Neural progenitor cell (in vitro differentiated cells): ENCODE measurements at regions not wholly inside any gene's neighbourhood (a gene's known extent, or its start where the extent isn't known, plus 50 kb on each side); places are given as distances from the start of the nearest gene placed in this dataset.

ENCODE experiments used
- DNase-seq: peaks from one replicate; pipeline ENCODE4 v3.0.0-alpha.2; 2016; ENCODE audit warnings: low spot score
- H2AFZ ChIP-seq: fragments of 200-600 bp; sonication (generic); replicated peaks from 2 replicates; pipeline ENCODE4 v1.6.1; 2016; ENCODE audit warnings: antibody characterized with exemption
- H3F3A ChIP-seq: fragments of 200-600 bp; sonication (generic); 2 replicates; pipeline ENCODE4 v1.6.1; 2016; ENCODE audit warnings: antibody characterized with exemption, low read depth
- H3K27ac ChIP-seq: fragments of 200-600 bp; sonication (generic); 2 replicates; pipeline ENCODE4 v1.5.1; 2016; ENCODE audit warnings: mild to moderate bottlenecking
- H3K27me3 ChIP-seq: fragments of 200-600 bp; sonication (generic); 2 replicates; pipeline ENCODE4 v1.6.1; 2016; ENCODE audit warnings: mild to moderate bottlenecking, moderate library complexity
- H3K36me3 ChIP-seq: fragments of 200-600 bp; sonication (generic); 2 replicates; pipeline ENCODE4 v1.5.1; 2016
- H3K4me1 ChIP-seq: fragments of 200-600 bp; sonication (generic); 2 replicates; pipeline ENCODE4 v1.6.1; 2016; ENCODE audit warnings: mixed run types
- H3K4me2 ChIP-seq: fragments of 200-600 bp; sonication (generic); 2 replicates; pipeline ENCODE4 v1.6.1; 2016
- H3K4me3 ChIP-seq: fragments of 200-600 bp; sonication (generic); 2 replicates; pipeline ENCODE4 v1.5.1; 2016
- H3K79me2 ChIP-seq: fragments of 200-600 bp; sonication (generic); 2 replicates; pipeline ENCODE4 v1.6.1; 2016; ENCODE audit warnings: low read depth
- H3K9ac ChIP-seq: fragments of 200-600 bp; sonication (generic); 2 replicates; pipeline ENCODE4 v1.6.1; 2016
- H3K9me3 ChIP-seq: fragments of 200-600 bp; sonication (generic); 2 replicates; pipeline ENCODE4 v1.5.1; 2016; ENCODE audit warnings: low read depth
- H4K20me1 ChIP-seq: fragments of 200-600 bp; sonication (generic); 2 replicates; pipeline ENCODE4 v1.6.1; 2016; ENCODE audit warnings: low read depth
- H3K27ac Mint-ChIP-seq: 3 replicates; pipeline ENCODE4 v1.8.0; 2021; ENCODE audit warnings: mixed read lengths
- H3K27me3 Mint-ChIP-seq: 2 replicates; pipeline ENCODE4 v1.8.0; 2022; ENCODE audit warnings: low read depth, mild to moderate bottlenecking, inconsistent platforms, moderate library complexity, mixed read lengths; ENCODE audit not compliant: insufficient read depth
- H3K36me3 Mint-ChIP-seq: 3 replicates; pipeline ENCODE4 v1.8.0; 2021; ENCODE audit warnings: mixed read lengths
- H3K4me1 Mint-ChIP-seq: 3 replicates; pipeline ENCODE4 v1.8.0; 2021; ENCODE audit warnings: mixed read lengths
- H3K4me3 Mint-ChIP-seq: 3 replicates; pipeline ENCODE4 v1.8.0; 2021; ENCODE audit warnings: mild to moderate bottlenecking, moderate library complexity, mixed read lengths
- H3K9me3 Mint-ChIP-seq: 3 replicates; pipeline ENCODE4 v1.8.0; 2020; ENCODE audit warnings: mixed read lengths
- EZH2 ChIP-seq: fragments of 200-600 bp; sonication (generic); IDR thresholded peaks from 2 replicates; pipeline ENCODE4 v1.6.1; 2017; ENCODE audit warnings: antibody characterized with exemption, mild to moderate bottlenecking, moderate library complexity
- EZH2phosphoT487 ChIP-seq: fragments of 200-600 bp; sonication (generic); IDR thresholded peaks from 2 replicates; pipeline ENCODE4 v1.6.1; 2017; ENCODE audit warnings: antibody characterized with exemption
- TF ChIP-seq, protein P1 (sequence below): fragments of 200-600 bp; sonication (generic); IDR thresholded peaks from 2 replicates; pipeline ENCODE4 v1.5.1; 2017; ENCODE audit warnings: antibody characterized with exemption, mild to moderate bottlenecking

DNA sequence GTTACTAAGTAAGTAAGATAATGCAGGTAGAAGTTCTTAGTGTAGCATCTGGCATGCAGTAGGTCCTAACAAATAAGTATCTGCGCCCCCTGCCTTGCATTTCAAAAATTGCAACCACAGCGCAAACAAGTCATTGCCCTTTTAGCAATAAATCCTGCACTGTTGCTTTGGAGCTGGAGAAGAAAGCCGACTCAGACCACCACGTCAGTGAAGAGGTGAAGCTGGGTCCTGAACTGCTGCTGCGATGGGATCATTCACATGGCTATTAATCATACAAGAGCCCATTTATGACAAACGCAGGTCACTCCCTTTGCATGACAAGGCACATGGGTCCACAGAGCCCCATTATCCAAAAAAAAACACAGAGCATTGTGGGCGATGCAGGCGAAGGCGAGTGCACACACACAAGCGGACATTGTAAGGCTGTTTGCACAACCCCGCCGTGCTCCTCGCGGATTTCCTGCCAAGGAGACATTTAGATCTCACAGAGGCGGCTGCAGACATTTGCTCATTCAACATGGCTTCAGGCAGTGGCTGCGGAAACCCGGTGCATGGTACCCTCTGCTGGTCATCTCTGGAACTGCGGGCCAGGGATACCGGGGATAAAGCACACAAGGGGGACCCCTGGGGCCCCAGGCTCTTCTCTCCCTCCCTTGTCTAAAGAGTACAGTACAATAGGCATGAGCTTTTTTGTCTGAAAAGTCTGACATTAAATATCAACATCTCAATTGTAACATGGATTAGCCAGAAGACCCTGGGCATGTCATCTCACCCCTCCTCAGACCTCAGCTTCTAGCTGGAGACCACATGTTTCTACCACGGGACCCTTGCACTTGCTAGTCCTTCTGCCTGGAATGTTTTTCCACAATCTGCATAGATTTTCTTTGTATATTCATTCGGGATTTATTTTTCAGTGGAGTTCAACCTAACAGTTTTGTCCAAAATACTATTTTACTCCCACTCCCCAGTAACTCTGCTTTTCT lies 56.7 kb downstream of the CYRIA start:
- no peak overlapping the region for H3K27ac ChIP-seq
- H3K4me2 ChIP-seq = peak overlapping the region; percentile 95
- Mint-ChIP-seq H3K27ac (no peak overlapping the region), H3K4me1 (peaks cover 17% of the 10 kb centered on the region), H3K4me3 (peak overlapping the region; percentile 88), H3K27me3 (peaks cover under 1% of the 10 kb centered on the region), H3K9me3 (no peaks in the 10 kb centered on the region), H3K36me3 (no peaks in the 10 kb centered on the region)
- no peaks in the 10 kb centered on the region for H3F3A ChIP-seq
- peak; percentile 86 for DNase-seq
- no peaks in the 10 kb centered on the region for H3K79me2 ChIP-seq
- TF ChIP-seq, protein P1, sequence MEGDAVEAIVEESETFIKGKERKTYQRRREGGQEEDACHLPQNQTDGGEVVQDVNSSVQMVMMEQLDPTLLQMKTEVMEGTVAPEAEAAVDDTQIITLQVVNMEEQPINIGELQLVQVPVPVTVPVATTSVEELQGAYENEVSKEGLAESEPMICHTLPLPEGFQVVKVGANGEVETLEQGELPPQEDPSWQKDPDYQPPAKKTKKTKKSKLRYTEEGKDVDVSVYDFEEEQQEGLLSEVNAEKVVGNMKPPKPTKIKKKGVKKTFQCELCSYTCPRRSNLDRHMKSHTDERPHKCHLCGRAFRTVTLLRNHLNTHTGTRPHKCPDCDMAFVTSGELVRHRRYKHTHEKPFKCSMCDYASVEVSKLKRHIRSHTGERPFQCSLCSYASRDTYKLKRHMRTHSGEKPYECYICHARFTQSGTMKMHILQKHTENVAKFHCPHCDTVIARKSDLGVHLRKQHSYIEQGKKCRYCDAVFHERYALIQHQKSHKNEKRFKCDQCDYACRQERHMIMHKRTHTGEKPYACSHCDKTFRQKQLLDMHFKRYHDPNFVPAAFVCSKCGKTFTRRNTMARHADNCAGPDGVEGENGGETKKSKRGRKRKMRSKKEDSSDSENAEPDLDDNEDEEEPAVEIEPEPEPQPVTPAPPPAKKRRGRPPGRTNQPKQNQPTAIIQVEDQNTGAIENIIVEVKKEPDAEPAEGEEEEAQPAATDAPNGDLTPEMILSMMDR = peak; percentile 80
- TF ChIP-seq EZH2phosphoT487 = no peak
- H3K9me3 ChIP-seq = no peaks in the 10 kb centered on the region
- H2AFZ ChIP-seq = peak overlapping the region; percentile 100
- H3K36me3 ChIP-seq = no peaks in the 10 kb centered on the region
- H4K20me1 ChIP-seq = no peaks in the 10 kb centered on the region
- H3K4me1 ChIP-seq = peaks cover 5% of the 10 kb centered on the region
- no peak overlapping the region for H3K9ac ChIP-seq
- no peaks in the 10 kb centered on the region for H3K27me3 ChIP-seq
- H3K4me3 ChIP-seq = peak overlapping the region; percentile 66

DNA sequence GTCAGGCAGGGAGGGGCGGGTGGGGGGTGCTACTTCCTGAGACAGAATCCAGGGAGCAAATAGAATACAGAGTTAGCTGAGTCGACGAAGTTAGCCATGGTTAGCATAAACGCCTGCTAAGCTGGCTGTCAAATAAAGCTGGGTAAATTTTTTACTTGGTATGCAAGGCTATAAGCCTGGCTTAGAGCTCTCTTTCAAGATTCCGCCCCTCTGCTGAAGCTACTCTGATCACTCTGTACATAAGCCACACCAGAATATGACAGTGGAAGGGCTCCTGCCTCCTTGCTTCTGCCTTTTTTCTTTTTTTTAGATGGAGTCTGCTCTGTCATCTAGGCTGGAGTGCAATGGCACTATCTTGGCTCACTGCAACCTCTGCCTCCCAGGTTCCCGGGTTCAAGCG lies 58.3 kb downstream of the CYRIA start:
- no peak for DNase-seq
- no peaks in the 10 kb centered on the region for H3F3A ChIP-seq
- no peaks in the 10 kb centered on the region for H3K9me3 ChIP-seq
- H3K9ac ChIP-seq = no peak overlapping the region
- Mint-ChIP-seq H3K4me3 (no peak overlapping the region), H3K36me3 (no peaks in the 10 kb centered on the region), H3K4me1 (peaks cover 22% of the 10 kb centered on the region), H3K27me3 (no peaks in the 10 kb centered on the region), H3K27ac (no peak overlapping the region), H3K9me3 (no peaks in the 10 kb centered on the region)
- H4K20me1 ChIP-seq = no peaks in the 10 kb centered on the region
- no peak overlapping the region for H3K27ac ChIP-seq
- no peaks in the 10 kb centered on the region for H3K79me2 ChIP-seq
- no peak overlapping the region for H3K4me2 ChIP-seq
- no peaks in the 10 kb centered on the region for H3K27me3 ChIP-seq
- no peaks in the 10 kb centered on the region for H3K36me3 ChIP-seq
- H2AFZ ChIP-seq = no peak overlapping the region
- peaks cover 8% of the 10 kb centered on the region for H3K4me1 ChIP-seq
- H3K4me3 ChIP-seq = no peak overlapping the region
- no peak for TF ChIP-seq EZH2
- TF ChIP-seq EZH2phosphoT487 = no peak
- TF ChIP-seq, protein P1 = no peak

DNA sequence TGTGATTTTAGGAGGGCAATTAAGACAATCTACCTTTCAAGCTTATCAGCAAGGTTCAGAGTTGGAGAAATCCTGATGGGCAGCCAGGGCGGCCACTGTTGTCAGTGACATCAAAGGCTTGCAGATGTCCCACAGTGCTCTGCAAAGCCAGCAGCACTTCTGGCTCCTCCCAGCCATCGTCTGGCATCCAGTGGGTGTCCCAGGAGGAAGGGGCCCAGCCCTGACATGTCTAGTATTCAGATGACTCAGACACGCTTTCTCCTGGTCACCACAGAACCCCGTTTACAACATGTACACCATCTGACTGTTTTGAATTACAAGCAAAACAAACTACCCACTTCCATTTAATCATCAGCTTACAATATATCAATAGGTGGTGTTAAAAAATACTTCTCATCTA lies 61.4 kb downstream of the CYRIA start:
- no peak overlapping the region for H3K4me3 Mint-ChIP-seq
- no peaks in the 10 kb centered on the region for H3K9me3 ChIP-seq
- no peak overlapping the region for H3K27ac ChIP-seq
- peak overlapping the region; percentile 33 for H2AFZ ChIP-seq
- H3K4me1 Mint-ChIP-seq = peaks cover 22% of the 10 kb centered on the region
- H3K4me1 ChIP-seq = peaks cover 8% of the 10 kb centered on the region
- no peaks in the 10 kb centered on the region for H3K36me3 ChIP-seq
- no peaks in the 10 kb centered on the region for H3K79me2 ChIP-seq
- H3K27me3 Mint-ChIP-seq = no peaks in the 10 kb centered on the region
- TF ChIP-seq EZH2phosphoT487 = no peak
- TF ChIP-seq, protein P1 = no peak
- H3K9ac ChIP-seq = no peak overlapping the region
- no peaks in the 10 kb centered on the region for H3K36me3 Mint-ChIP-seq
- no peak overlapping the region for H3K4me3 ChIP-seq
- DNase-seq = no peak
- H3K4me2 ChIP-seq = no peak overlapping the region
- no peaks in the 10 kb centered on the region for H3K9me3 Mint-ChIP-seq
- H3K27me3 ChIP-seq = no peaks in the 10 kb centered on the region
- H3K27ac Mint-ChIP-seq = peak overlapping the region; percentile 29
- no peaks in the 10 kb centered on the region for H3F3A ChIP-seq
- no peaks in the 10 kb centered on the region for H4K20me1 ChIP-seq
